Bronchial epithelial cell (primary cell): ENCODE measurements at regions not wholly inside any gene's neighbourhood (a gene's known extent, or its start where the extent isn't known, plus 50 kb on each side); places are given as distances from the start of the nearest gene placed in this dataset.

Source experiments
- DNase-seq: peaks from one replicate; pipeline ENCODE4 v3.0.0-alpha.2; 2010; ENCODE audit warnings: low read depth
- FAIRE-seq: peaks from 2 replicates; lab custom pipeline; 2011; peaks lifted over from hg19 to GRCh38; lab: Jason Lieb, UNC
- H3K27me3 ChIP-seq: 2 replicates; pipeline ENCODE4 v1.5.1; 2011; ENCODE audit warnings: low read length; ENCODE audit not compliant: control insufficient read depth, insufficient read depth
- H3K36me3 ChIP-seq: 2 replicates; pipeline ENCODE4 v1.5.1; 2011; ENCODE audit warnings: low read length; ENCODE audit not compliant: control insufficient read depth, insufficient read depth
- H3K4me3 ChIP-seq: 2 replicates; pipeline ENCODE4 v1.5.1; 2011; ENCODE audit warnings: mild to moderate bottlenecking, low read depth, low read length, control low read depth
- CTCF ChIP-seq: IDR thresholded peaks from 2 replicates; pipeline ENCODE4 v1.5.1; 2011; ENCODE audit warnings: mild to moderate bottlenecking, moderate library complexity, low read length, control low read depth, inconsistent platforms; ENCODE audit not compliant: insufficient read depth, severe bottlenecking

GRCh38 chrX:35664833-35665232 is 133.3 kb upstream of the MAGEB16 start:
- Histone ChIP-seq H3K36me3 (no peaks in the 10 kb centered on the region), H3K27me3 (no peaks in the 10 kb centered on the region), H3K4me3 (no peak overlapping the region)
- FAIRE-seq (no peak), DNase-seq (no peak)
- TF ChIP-seq CTCF = no peak

- Histone ChIP-seq H3K27me3 (no peaks in the 10 kb centered on the region), H3K4me3 (no peak overlapping the region), H3K36me3 (no peaks in the 10 kb centered on the region)
- peak; percentile 74 for DNase-seq
- no peak for FAIRE-seq
- TF ChIP-seq CTCF = no peak
Measured at GRCh38 chrX:35665311-35665710, 132.8 kb upstream of the MAGEB16 start.

GRCh38 chrX:35670889-35671288 is 127.3 kb upstream of the MAGEB16 start:
- H3K27me3 ChIP-seq = no peaks in the 10 kb centered on the region
- FAIRE-seq (no peak), DNase-seq (no peak)
- H3K36me3 ChIP-seq = no peaks in the 10 kb centered on the region
- no peak overlapping the region for H3K4me3 ChIP-seq
- no peak for TF ChIP-seq CTCF

- FAIRE-seq = no peak
- H3K27me3 ChIP-seq = no peaks in the 10 kb centered on the region
- TF ChIP-seq CTCF = no peak
- no peak overlapping the region for H3K4me3 ChIP-seq
- DNase-seq = no peak
- no peaks in the 10 kb centered on the region for H3K36me3 ChIP-seq
Measured at GRCh38 chrX:35675151-35675550, 123.0 kb upstream of the MAGEB16 start.

GRCh38 chrX:35680940-35681346 is 117.2 kb upstream of the MAGEB16 start:
- no peak overlapping the region for H3K4me3 ChIP-seq
- no peak for TF ChIP-seq CTCF
- H3K27me3 ChIP-seq = no peaks in the 10 kb centered on the region
- no peak for DNase-seq
- FAIRE-seq = no peak
- no peaks in the 10 kb centered on the region for H3K36me3 ChIP-seq

GRCh38 chrX:35682476-35682875 is 115.7 kb upstream of the MAGEB16 start:
- Histone ChIP-seq H3K36me3 (no peaks in the 10 kb centered on the region), H3K4me3 (no peak overlapping the region), H3K27me3 (no peaks in the 10 kb centered on the region)
- no peak for TF ChIP-seq CTCF
- peak; percentile 33 for DNase-seq
- FAIRE-seq = no peak
